Urothelium cell line (cell line): ENCODE measurements at regions not wholly inside any gene's neighbourhood (a gene's known extent, or its start where the extent isn't known, plus 50 kb on each side); places are given as distances from the start of the nearest gene placed in this dataset.
A peak's percentile ranks its signal among the peaks of the same experiment; 100 is the strongest.

ENCODE experiments used
- DNase-seq: peaks from one replicate; pipeline ENCODE4 v3.0.0; 2011; ENCODE audit warnings: low spot score, mixed read lengths
- FAIRE-seq: peaks from 2 replicates; lab custom pipeline; 2011; peaks lifted over from hg19 to GRCh38; lab: Jason Lieb, UNC

GRCh38 chrX:39736216-39737211 is 361.2 kb downstream of the BCOR start:
- peak; percentile 58 for DNase-seq
- FAIRE-seq = no peak

DNA sequence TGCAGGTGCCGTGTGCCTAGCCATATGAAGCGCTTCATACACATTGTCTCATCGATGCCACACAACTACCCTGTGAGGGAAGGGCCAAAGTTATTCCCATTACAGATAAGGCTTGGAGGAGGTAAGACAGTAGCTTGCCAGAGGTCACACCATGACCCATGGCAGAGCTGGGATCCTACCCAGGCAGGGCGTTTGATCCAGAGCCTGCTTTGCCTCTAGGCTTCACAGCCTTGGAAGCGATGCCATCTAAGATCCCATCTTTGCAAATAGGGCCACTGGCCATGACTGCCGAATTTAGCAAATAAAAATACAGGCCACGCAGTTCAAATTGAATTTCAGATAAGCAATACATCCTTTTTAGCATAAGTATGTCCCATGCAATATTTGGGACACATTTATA is 358.2 kb downstream of the BCOR start:
- DNase-seq = no peak
- no peak for FAIRE-seq

GRCh38 chrX:39740078-39740477 is 357.7 kb downstream of the BCOR start:
- FAIRE-seq (no peak), DNase-seq (no peak)

DNA sequence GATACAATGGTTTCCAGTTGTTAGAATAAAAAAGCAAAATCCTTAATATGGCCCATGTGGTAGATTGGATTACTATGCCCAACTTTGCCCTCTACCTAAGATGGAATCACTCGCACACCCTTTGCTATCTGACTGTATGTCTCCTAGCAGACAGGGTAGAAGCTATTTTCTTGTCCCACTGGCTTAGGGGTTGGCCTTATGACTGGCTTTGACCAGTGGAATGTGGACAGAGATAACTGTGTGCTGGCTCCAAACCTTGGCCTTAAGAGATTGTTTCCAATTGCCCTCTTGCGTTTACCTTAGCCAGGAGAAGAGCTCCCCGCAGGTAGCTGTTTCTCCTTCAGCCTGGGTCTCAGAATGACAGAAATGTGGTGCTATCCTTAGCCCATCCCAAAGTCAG is 355.9 kb downstream of the BCOR start:
- FAIRE-seq = no peak
- no peak for DNase-seq

DNA sequence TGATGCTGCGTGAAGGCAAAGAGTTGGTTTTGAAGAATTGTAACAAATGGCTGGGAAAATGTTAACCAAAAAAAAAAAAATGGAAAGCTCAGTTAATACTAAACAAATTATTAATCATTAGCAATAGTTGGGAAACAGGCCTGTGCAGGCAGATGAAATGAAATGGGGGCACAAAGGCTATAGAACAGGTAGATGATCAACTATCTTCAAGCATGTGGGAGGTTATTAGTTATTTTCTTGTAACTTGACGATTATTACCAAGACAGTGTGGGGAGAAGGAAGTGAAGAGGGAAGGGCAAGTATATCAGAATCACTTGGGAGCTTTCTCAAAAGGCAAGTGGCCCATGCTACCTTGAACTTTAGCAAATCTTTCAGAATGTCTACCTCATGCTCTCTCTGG is 351.9 kb downstream of the BCOR start:
- FAIRE-seq = no peak
- no peak for DNase-seq

DNA sequence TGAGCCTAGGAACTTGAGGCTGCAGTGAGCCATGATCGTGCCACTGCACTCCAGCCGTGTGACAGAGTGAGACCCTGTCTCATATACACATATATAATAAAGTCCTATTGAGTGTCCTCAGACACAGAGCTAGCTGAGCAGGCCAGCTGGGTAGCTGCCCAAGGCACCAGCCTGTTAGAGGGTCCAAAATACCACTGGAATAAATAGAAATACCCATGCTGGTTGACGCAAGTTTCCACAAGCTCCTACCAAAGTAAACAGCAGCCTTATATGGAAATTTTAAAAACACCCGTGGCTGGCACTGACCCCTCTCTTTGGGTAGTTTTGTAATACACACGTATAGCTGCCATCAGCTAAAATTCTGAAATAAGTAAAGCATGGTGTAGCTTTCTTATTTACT is 348.6 kb downstream of the BCOR start:
- DNase-seq = no peak
- no peak for FAIRE-seq

DNA sequence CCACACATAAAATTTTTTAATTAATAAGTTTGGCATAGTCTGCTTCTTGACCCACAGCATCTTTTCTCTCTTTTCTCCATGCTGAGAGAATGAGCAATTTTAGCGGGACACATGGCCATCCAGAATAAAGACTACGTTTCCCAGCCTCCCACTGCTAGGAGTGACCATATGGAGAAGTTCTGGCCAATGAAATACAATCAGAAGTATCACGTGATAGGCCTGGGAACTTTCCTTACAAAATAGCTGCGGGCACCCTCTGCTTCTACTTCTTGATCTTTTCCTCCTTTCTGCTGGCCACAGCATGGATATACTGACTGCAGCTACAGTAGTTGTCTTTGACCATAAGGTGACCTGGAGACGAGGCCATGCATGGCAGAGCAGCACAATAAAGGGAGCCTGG is 348.0 kb downstream of the BCOR start:
- FAIRE-seq (no peak), DNase-seq (no peak)

GRCh38 chrX:39750256-39750790 is 347.4 kb downstream of the BCOR start:
- no peak for FAIRE-seq

DNA sequence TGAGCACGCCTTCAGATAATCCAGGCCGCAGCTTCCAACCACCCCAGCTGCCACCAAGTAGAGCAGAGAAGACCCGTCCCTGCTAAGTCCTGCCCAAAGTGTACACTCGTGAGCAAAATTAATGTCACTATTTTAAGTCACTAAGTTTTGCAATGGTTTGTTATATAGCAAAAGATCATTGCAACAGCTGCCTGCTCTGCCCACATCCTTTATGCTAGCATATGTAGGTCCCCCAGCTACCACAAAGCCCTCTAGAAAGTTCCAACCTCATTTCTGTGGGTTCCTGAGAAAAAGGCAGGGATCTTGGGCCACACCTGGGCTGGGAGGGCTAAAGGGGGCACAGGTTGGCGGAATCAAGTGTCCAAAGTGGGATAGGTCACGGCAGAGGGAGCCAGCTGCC is 346.9 kb downstream of the BCOR start:
- FAIRE-seq = no peak
- no peak for DNase-seq

More at GRCh38 chrX:39750256-39750790, 347.4 kb downstream of the BCOR start:
- no peak for DNase-seq

DNA sequence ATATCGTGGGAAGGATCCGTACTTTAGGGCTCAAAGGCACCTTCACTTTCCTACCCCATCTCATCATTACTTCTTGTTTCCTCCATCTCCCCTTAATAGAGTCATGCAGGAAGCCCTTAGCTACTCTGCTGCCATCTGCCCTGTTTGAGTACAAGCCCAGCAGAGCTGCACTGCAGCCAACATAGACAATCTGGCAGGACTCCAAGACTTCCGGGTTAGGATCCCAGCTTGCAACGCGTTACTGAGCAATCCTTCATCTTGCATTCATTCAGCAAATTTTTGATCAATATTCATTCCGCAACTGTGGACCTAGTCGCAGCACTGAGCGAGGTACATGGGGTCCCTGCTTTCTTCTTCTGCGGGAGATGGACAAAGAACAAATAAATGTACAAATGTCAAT is 344.9 kb downstream of the BCOR start:
- FAIRE-seq = no peak
- DNase-seq = no peak

GRCh38 chrX:39753293-39753996 is 344.3 kb downstream of the BCOR start:
- DNase-seq (peak; percentile 39), FAIRE-seq (no peak)

DNA sequence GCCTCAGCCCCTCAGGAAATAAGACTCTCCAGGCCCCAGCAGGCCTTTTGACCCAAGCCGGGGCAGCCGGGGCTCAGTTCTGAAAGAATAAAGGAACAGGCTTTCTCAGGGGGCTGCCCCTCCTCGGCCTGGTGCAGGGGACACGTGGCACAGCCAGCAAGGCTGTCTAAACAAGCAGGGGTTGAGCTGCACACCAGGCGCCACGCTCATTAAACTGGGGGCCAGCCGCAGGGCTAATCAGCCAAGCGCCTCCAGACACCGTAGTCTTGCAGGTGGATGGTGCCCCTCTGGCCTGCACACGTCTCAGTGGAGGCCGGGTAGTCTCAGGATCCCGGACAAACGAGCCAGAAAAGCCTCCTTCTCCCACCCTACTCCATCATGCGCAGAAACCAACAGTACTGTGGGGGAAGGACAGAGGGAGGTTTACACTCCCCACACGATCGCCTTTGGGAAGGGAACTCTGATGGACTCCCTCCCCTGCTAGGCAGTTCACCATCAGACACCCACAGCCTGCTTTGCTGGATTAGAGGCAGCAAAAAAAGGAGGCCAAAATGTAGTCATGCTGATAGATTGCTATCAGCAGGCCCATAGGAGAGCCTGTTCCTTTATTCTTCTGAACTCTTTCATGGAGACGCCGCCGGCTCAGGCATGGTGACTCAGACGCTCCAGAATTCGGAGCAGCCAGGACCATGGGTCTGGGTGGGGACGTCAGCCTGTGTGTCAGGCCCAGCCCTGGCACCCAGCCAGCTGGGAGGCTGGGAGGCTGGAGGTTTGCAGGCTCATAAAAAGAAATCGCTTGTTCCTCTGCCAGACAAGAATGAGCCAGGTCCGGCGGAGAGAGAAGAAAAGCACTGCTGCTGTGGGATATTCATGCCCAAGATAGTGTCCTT is 342.4 kb downstream of the BCOR start:
- DNase-seq (peak; percentile 89), FAIRE-seq (no peak)

DNA sequence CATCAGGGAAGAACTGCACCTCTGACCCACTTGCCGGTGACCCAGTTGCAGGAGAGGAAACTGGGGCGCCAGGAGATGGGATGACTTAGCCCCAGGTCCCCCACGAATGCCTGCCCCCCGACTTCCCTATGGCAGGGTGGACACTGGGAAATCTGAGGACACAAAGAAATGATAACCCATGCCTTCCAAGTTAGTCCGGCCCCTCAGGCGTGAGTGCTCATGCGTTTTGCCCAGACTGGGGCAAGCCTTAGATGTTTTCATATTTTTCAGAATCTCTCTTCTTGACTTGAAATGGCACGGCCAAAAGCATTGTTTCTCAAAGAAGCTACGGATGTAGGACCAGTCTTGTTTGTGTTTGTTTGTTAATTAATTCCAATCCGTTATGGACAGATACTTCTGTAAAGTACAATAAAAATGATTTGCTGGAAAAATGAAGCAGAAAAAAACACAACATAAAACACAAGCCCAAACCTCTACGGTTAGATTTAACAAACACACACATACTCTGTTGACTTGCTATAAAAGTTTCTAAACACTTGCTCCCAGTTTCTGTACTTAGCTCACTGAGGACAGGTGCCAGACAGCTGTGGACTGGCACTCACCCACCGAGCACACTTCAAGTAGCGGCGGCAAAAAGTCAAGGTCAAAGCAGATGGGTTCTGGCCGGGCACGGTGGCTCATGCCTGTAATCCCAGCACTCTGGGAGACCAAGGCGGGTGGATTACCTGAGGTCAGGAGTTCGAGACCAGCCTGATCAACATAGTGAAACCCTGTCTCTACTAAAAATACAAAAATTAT is 341.5 kb downstream of the BCOR start:
- no peak for FAIRE-seq
- no peak for DNase-seq

DNA sequence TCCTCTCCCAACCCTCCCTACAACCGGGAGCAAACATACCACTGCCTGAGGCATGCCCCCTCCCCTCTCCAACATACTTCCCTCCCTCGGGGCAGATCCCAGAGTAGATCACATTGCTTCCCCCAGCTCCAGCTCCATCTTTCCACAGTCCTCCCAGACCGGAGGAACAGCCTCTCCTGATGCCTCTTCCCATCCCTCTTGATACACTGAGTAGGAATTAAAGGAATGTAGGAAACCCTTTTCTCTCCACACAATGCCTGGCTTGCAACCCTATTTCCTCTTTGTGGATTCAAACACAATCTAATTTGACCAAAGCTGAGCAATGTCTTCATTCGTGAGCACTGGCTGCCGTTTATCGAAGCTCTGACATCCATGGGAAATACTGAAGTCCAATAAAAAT is 339.8 kb downstream of the BCOR start:
- no peak for DNase-seq
- FAIRE-seq = no peak

DNA sequence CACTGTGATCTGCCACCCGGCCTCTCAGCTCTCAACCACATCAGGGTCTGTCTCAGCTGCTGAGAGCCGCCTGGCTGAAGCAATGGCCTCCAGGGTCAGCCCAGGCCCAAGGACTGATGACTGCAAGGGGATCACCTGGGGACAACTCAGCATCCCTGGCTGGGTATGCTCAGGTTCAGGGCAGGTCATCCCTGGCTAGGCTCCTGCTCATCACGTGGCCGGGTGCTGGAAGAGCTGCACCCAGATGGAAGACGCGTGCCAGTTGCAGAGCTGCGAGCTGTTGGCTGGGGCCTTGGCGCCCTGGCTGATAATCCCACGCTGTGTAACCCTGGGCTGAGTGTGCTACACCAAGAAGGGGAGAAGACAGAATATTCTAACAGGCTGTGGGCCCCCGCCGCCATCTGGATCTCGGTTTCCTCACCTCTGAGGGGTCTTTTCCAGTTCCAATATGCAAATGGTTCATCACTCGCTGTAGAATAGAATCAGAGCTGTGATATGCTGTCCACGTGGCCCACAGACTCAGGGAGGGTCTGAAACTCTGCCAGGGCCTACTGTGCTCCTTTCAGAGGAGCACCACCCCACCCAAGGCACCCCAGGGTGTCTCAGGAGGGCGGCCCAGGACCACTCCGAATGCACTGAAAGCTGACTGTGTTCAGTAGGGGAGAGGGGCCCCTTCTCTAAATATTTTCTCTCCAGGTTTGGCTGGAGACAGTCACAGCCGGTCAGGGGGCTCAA is 338.8 kb downstream of the BCOR start:
- DNase-seq (no peak), FAIRE-seq (no peak)

DNA sequence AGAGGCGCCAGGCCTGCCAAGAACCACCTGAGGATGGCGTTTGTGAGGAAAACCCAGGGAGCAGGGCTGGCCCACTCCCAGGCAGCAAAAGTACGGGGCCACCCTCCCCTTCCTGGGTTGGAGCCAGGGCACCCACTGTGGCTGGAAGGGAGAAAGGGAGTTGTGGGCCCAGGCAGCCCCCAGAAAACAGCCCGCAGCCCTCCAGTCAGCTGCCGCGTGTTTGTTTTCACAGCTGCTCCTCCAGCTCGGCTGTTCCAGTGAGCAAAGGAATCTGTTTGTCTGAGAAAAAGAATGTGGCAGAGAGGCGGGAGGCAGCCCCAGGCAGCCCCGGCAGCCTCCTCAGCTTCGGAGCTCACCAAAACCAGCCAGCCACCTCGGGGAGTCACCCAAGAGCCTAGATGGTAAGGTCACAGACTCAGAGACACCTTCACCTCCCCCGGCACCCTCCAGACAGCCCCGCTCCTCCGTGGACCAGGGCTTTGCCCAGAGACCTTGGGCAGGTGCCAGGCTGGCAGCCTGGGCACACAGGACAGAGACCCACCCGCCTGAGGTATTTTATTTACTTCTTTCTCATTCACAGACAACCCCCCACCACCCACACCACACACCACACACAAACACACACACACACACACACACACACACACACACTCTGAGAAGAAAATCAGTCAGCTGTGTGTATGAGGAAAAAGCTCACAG is 338.1 kb downstream of the BCOR start:
- DNase-seq (peak; percentile 46), FAIRE-seq (no peak)

DNA sequence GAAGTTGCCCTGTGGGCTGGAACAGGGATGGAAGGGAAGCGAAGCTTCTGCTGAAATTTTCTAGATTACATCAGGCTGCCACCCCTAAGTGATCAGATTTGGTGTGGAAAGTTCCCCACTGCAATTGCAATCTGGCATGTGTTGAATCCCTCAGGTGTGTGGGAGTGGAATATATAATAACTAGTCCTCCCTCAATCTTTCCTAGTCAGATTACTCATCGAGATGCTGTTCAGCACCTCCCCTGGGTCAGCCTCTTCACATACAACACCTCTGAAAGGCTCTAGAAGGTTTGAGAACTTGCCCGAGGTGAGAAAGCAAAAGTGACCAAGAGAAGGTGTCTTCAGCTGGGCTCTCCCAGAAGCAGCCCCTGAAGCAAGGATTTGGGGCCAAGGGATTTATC is 336.8 kb downstream of the BCOR start:
- DNase-seq (no peak), FAIRE-seq (no peak)

DNA sequence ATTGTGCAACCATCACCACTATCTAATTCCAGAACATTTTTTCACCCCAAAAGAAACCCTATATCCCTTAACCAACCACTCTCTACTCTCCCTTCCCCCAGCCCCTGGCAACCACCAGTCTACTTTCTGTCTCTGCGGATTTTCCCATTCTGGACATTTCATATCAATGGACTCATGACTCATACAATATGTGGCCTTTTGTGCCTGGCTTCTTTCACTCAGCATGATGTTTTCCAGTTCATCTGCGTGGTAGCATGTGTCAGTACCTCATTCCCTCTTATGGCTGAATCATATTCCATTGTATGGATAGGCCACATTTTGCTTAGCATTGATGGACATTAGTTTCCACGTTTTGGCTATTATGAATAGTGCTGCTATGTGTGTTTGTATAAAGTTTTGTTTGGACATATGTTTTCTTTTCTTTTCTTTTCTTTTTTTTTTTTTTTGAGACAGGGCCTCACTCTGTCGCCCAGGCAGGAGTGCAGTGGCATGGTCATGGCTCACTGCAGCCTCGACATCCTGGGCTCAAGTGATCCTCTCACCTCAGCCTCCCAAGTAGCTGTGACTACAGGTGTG is 335.4 kb downstream of the BCOR start:
- no peak for FAIRE-seq

More for the DNA sequence above, 335.4 kb downstream of the BCOR start:
- DNase-seq = no peak
